GM18868 (cell line): ENCODE measurements at regions not wholly inside any gene's neighbourhood (a gene's known extent, or its start where the extent isn't known, plus 50 kb on each side); places are given as distances from the start of the nearest gene placed in this dataset.

Source experiments
- ATAC-seq: cut with Tn5 transposase; IDR thresholded peaks from one replicate; pipeline ENCODE4 v1.9.1; 2021; ENCODE audit warnings: mild to moderate bottlenecking, moderate library complexity; ENCODE audit not compliant: unreplicated experiment

- ATAC-seq, result no peak
These were observed 897.9 kb upstream of the CNTNAP5 start for GRCh38 chr2:123127236-123127635.

- no peak for ATAC-seq
These were observed 896.1 kb upstream of the CNTNAP5 start for GRCh38 chr2:123128951-123129350.

- no peak for ATAC-seq
These were observed 888.7 kb upstream of the CNTNAP5 start for GRCh38 chr2:123136419-123136818.

- ATAC-seq, result no peak
These were observed 881.0 kb upstream of the CNTNAP5 start for GRCh38 chr2:123144082-123144481.

GRCh38 chr2:123153041-123153440 is 872.0 kb upstream of the CNTNAP5 start:
- ATAC-seq, result no peak

- no peak for ATAC-seq
These were observed 870.9 kb upstream of the CNTNAP5 start for GRCh38 chr2:123154195-123154594.

- ATAC-seq, result no peak
These were observed 868.1 kb upstream of the CNTNAP5 start for GRCh38 chr2:123157016-123157415.

- ATAC-seq, result no peak
These were observed 862.6 kb upstream of the CNTNAP5 start for GRCh38 chr2:123162400-123163016.

- ATAC-seq, result no peak
These were observed 861.7 kb upstream of the CNTNAP5 start for GRCh38 chr2:123163398-123163797.

GRCh38 chr2:123164216-123164615 is 860.9 kb upstream of the CNTNAP5 start:
- no peak for ATAC-seq

GRCh38 chr2:123165616-123166015 is 859.5 kb upstream of the CNTNAP5 start:
- no peak for ATAC-seq

GRCh38 chr2:123179526-123179925 is 845.6 kb upstream of the CNTNAP5 start:
- ATAC-seq, result no peak

GRCh38 chr2:123195957-123196356 is 829.1 kb upstream of the CNTNAP5 start:
- ATAC-seq, result no peak

- ATAC-seq, result no peak
These were observed 825.1 kb upstream of the CNTNAP5 start for GRCh38 chr2:123200035-123200434.

GRCh38 chr2:123207245-123207644 is 817.8 kb upstream of the CNTNAP5 start:
- no peak for ATAC-seq

- no peak for ATAC-seq
These were observed 815.9 kb upstream of the CNTNAP5 start for GRCh38 chr2:123209202-123209601.

- ATAC-seq, result no peak
These were observed 813.9 kb upstream of the CNTNAP5 start for GRCh38 chr2:123211181-123211580.

- no peak for ATAC-seq
These were observed 779.9 kb upstream of the CNTNAP5 start for GRCh38 chr2:123245156-123245555.

GRCh38 chr2:123258877-123259539 is 766.1 kb upstream of the CNTNAP5 start:
- ATAC-seq, result no peak

- ATAC-seq, result no peak
These were observed 762.2 kb upstream of the CNTNAP5 start for GRCh38 chr2:123262856-123263255.

- ATAC-seq, result no peak
These were observed 741.7 kb upstream of the CNTNAP5 start for GRCh38 chr2:123283431-123283830.

GRCh38 chr2:123303731-123304130 is 721.4 kb upstream of the CNTNAP5 start:
- no peak for ATAC-seq
